ENCODE measurements at regions not wholly inside any gene's neighbourhood (a gene's known extent, or its start where the extent isn't known, plus 50 kb on each side); places are given as distances from the start of the nearest gene placed in this dataset.

DNA sequence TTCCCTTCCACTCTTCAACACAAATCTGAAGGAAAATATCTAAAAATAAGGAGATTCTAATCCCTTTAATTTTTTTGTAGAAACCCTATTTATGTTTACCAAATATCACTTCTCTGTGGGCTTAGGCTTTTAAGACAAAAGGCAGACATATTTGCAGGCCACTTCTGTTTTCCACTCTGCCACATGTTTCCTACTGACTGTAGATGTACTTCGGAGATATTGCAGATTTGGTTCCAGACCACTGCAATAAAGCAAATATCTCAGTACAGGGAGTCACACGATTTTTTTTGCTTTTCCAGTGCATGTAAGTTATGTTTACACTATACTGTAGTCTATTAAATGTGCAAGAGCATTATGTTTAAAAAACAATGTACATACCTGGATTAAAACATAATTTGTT, 219.0 kb downstream of the SREK1 start:
- Histone ChIP-seq H3K4me1 (ENCODE audit: control insufficient read depth in 1 of 2, insufficient read depth in 2 of 2, low read depth in 1 of 2, low read length in 1 of 2) (peaks cover 0 to 13% of the 10 kb centered on the region in 2 experiments; a peak in 2 of 4 replicates), H2AFZ (ENCODE audit: low read depth) (no peak overlapping the region), H3K4me3 (ENCODE audit: low read depth in 2 of 2, low read length in 1 of 2) (no peak overlapping the region), H3K27ac (ENCODE audit: low read depth in 2 of 2, low read length in 1 of 2) (peak overlapping the region in 1 of 2 experiments; percentile 34; a peak in 2 of 4 replicates), H3K79me2 (ENCODE audit: insufficient read depth) (no peaks in the 10 kb centered on the region), H3F3A (replicated peaks; ENCODE audit: insufficient read depth) (no peaks in the 10 kb centered on the region), H3K27me3 (ENCODE audit: insufficient read depth) (0 out of 2 replicates have a peak, but pooled peaks cover 5% of the 10 kb centered on the region), H3K4me2 (no peak overlapping the region), H3K36me3 (replicated peaks in 1 of 2; ENCODE audit: control insufficient read depth in 1 of 2, insufficient read depth in 2 of 2, low read length in 1 of 2) (no peaks in the 10 kb centered on the region), H3K9me2 (no peaks in the 10 kb centered on the region), H4K20me1 (ENCODE audit: insufficient read depth) (no peaks in the 10 kb centered on the region), H3K9me3 (no peaks in the 10 kb centered on the region), H3K9ac (no peak overlapping the region)
- WGBS (ENCODE audit: low lambda C conversion rate): 7% methylated on average over 2 of the region's 2 CpGs
- ChIA-PET POLR2A (no interaction called here), CTCF (no interaction called here)
- TF ChIP-seq GATA2 (CRISPR knock-in tag; IDR thresholded peaks at IDR 0.05) (peak; percentile 75), CHD2 (IDR thresholded peaks at IDR 0.05; ENCODE audit: low read length, partially characterized antibody) (peak; percentile 42), FOSL2 (IDR thresholded peaks at IDR 0.05; ENCODE audit: borderline replicate concordance, low read depth) (no peak), PBX3 (IDR thresholded peaks at IDR 0.05) (no peak), TCF12 (IDR thresholded peaks at IDR 0.05) (no peak), RCOR1 (IDR thresholded peaks at IDR 0.05; ENCODE audit: low read length) (0 out of 2 replicates have a peak, but pooled peaks have one; percentile 30), RAD21 (IDR thresholded peaks at IDR 0.05; ENCODE audit: low read length) (0 out of 2 replicates have a peak, but pooled peaks have one; percentile 7), TAF1 (IDR thresholded peaks at IDR 0.05; ENCODE audit: borderline replicate concordance, low read depth, low read length) (no peak), SMC3 (IDR thresholded peaks at IDR 0.05; ENCODE audit: low read depth, low read length) (no peak), EP300 (IDR thresholded peaks at IDR 0.05; ENCODE audit: borderline replicate concordance in 1 of 2, low read depth in 1 of 2, low read length in 1 of 2) (peak in 1 of 2 experiments; percentile 71; a peak in 1 of 4 replicates)
- TF ChIP-seq, protein P1, sequence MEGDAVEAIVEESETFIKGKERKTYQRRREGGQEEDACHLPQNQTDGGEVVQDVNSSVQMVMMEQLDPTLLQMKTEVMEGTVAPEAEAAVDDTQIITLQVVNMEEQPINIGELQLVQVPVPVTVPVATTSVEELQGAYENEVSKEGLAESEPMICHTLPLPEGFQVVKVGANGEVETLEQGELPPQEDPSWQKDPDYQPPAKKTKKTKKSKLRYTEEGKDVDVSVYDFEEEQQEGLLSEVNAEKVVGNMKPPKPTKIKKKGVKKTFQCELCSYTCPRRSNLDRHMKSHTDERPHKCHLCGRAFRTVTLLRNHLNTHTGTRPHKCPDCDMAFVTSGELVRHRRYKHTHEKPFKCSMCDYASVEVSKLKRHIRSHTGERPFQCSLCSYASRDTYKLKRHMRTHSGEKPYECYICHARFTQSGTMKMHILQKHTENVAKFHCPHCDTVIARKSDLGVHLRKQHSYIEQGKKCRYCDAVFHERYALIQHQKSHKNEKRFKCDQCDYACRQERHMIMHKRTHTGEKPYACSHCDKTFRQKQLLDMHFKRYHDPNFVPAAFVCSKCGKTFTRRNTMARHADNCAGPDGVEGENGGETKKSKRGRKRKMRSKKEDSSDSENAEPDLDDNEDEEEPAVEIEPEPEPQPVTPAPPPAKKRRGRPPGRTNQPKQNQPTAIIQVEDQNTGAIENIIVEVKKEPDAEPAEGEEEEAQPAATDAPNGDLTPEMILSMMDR (IDR thresholded peaks at IDR 0.05): no peak
- DNase-seq: peak; percentile 18

GRCh38 chr5:66364186-66364585, 220.1 kb downstream of the SREK1 start:
- DNase-seq: no peak
- H3K4me2 ChIP-seq: no peak overlapping the region
- H3K27ac ChIP-seq (ENCODE audit: low read depth in 2 of 2, low read length in 1 of 2): no peak overlapping the region
- WGBS (ENCODE audit: low lambda C conversion rate): 50% methylated on average over 2 of the region's 2 CpGs
- H3K4me3 ChIP-seq (ENCODE audit: low read depth in 2 of 2, low read length in 1 of 2): no peak overlapping the region
- TF ChIP-seq, protein P1 (IDR thresholded peaks at IDR 0.05): no peak
- no peak for TF ChIP-seq CHD2 (IDR thresholded peaks at IDR 0.05; ENCODE audit: low read length, partially characterized antibody)
- no peak for TF ChIP-seq ZBTB33 (IDR thresholded peaks at IDR 0.05; ENCODE audit: borderline replicate concordance, low read depth)
- no peak for TF ChIP-seq SMC3 (IDR thresholded peaks at IDR 0.05; ENCODE audit: low read depth, low read length)
- no peaks in the 10 kb centered on the region for H4K20me1 ChIP-seq (ENCODE audit: insufficient read depth)
- ChIA-PET POLR2A (no interaction called here), CTCF (no interaction called here)
- 0 out of 2 replicates have a peak, but pooled peaks cover 5% of the 10 kb centered on the region for H3K27me3 ChIP-seq (ENCODE audit: insufficient read depth)
- H3F3A ChIP-seq (replicated peaks; ENCODE audit: insufficient read depth): no peaks in the 10 kb centered on the region
- H3K79me2 ChIP-seq (ENCODE audit: insufficient read depth): no peaks in the 10 kb centered on the region
- peaks cover 0 to 13% of the 10 kb centered on the region in 2 experiments; a peak in 2 of 4 replicates for H3K4me1 ChIP-seq (ENCODE audit: control insufficient read depth in 1 of 2, insufficient read depth in 2 of 2, low read depth in 1 of 2, low read length in 1 of 2)
- H3K9ac ChIP-seq: no peak overlapping the region
- no peaks in the 10 kb centered on the region for H3K9me2 ChIP-seq
- no peaks in the 10 kb centered on the region for H3K36me3 ChIP-seq (replicated peaks in 1 of 2; ENCODE audit: control insufficient read depth in 1 of 2, insufficient read depth in 2 of 2, low read length in 1 of 2)
- H3K9me3 ChIP-seq: no peaks in the 10 kb centered on the region
- H2AFZ ChIP-seq (ENCODE audit: low read depth): no peak overlapping the region
